IMR-90 (cell line): ENCODE measurements at regions not wholly inside any gene's neighbourhood (a gene's known extent, or its start where the extent isn't known, plus 50 kb on each side); places are given as distances from the start of the nearest gene placed in this dataset.

Experiments used
- ATAC-seq: fragments of 200-7000 bp; cut with Tn5 transposase; 2 replicates; pipeline ENCODE4 v1.9.1; 2020; ENCODE audit warnings: low read depth, mild to moderate bottlenecking, moderate library complexity
- BruUV-seq: library from RNA; stranded (reverse); fragments of 400-500 nt; replicated peaks from 2 replicates; lab custom pipeline; 2021; lab: Mats Ljungman, UMichigan
- CTCF ChIA-PET: fragments of 300-600 bp; formaldehyde crosslinking; extraction: SDS; loops from one replicate; lab custom pipeline; 2021; ENCODE audit warnings: antibody characterized with exemption; lab: Yijun Ruan, JAX
- POLR2A ChIA-PET: fragments of 300-600 bp; sonication (Branson Sonifier 250); formaldehyde crosslinking; loops from one replicate; lab custom pipeline; 2022; ENCODE audit warnings: antibody characterized with exemption; ENCODE audit not compliant: unreplicated experiment; lab: Charles Lee
- DNase-seq: peaks from one replicate; pipeline ENCODE4 v3.0.0; 2013
- H2AFZ ChIP-seq: replicated peaks from 2 replicates; pipeline ENCODE3; 2013; ENCODE audit warnings: low read length, mild to moderate bottlenecking; ENCODE audit not compliant: poor library complexity
- H2AK5ac ChIP-seq: 2 replicates; pipeline ENCODE4 v1.6.1; 2013; ENCODE audit warnings: low read depth, low read length, inconsistent platforms
- H2AK9ac ChIP-seq: replicated peaks from 2 replicates; pipeline ENCODE3; 2013; ENCODE audit warnings: mild to moderate bottlenecking, low read depth, low read length, moderate library complexity; ENCODE audit not compliant: poor library complexity
- H2BK120ac ChIP-seq: 2 replicates; pipeline ENCODE4 v1.6.1; 2013; ENCODE audit warnings: low read depth, low read length, inconsistent platforms
- H2BK15ac ChIP-seq: 3 replicates; pipeline ENCODE4 v1.6.1; 2013; ENCODE audit warnings: low read depth, low read length, inconsistent platforms
- H2BK20ac ChIP-seq: 2 replicates; pipeline ENCODE4 v1.6.1; 2013; ENCODE audit warnings: low read depth, mild to moderate bottlenecking, inconsistent platforms, low read length, moderate library complexity
- H2BK5ac ChIP-seq: 2 replicates; pipeline ENCODE4 v1.6.1; 2013; ENCODE audit warnings: mild to moderate bottlenecking, low read depth, low read length, inconsistent platforms; ENCODE audit not compliant: poor library complexity, severe bottlenecking
- H3K14ac ChIP-seq: replicated peaks from 2 replicates; pipeline ENCODE4 v1.6.1; 2013; ENCODE audit warnings: low read depth, low read length, inconsistent platforms
- H3K18ac ChIP-seq: 2 replicates; pipeline ENCODE4 v1.6.1; 2013; ENCODE audit warnings: low read depth, low read length, control low read depth
- H3K23ac ChIP-seq: 2 replicates; pipeline ENCODE4 v1.6.1; 2013; ENCODE audit warnings: low read depth, low read length, inconsistent platforms
- H3K27ac ChIP-seq: 2 replicates; pipeline ENCODE4 v1.5.1; 2013; ENCODE audit warnings: mild to moderate bottlenecking, control low read depth, low read length; ENCODE audit not compliant: insufficient read depth
- H3K27me3 ChIP-seq: 2 replicates; pipeline ENCODE4 v1.6.1; 2013; ENCODE audit warnings: low read length; ENCODE audit not compliant: control insufficient read depth, insufficient read depth
- H3K36me3 ChIP-seq: 2 replicates; pipeline ENCODE4 v1.6.1; 2013; ENCODE audit warnings: low read length, mixed read lengths; ENCODE audit not compliant: control insufficient read depth, insufficient read depth
- H3K4ac ChIP-seq: 2 replicates; pipeline ENCODE4 v1.6.1; 2013; ENCODE audit warnings: low read depth, low read length, inconsistent platforms
- H3K4me1 ChIP-seq: 2 replicates; pipeline ENCODE4 v1.6.1; 2013; ENCODE audit warnings: low read length, mixed read lengths; ENCODE audit not compliant: control insufficient read depth, insufficient read depth
- H3K4me2 ChIP-seq: 2 replicates; pipeline ENCODE4 v1.6.1; 2013; ENCODE audit warnings: low read depth, mild to moderate bottlenecking, control low read depth, low read length, moderate library complexity
- H3K4me3 ChIP-seq: 2 replicates; pipeline ENCODE4 v1.5.1; 2013; ENCODE audit warnings: low read depth, mild to moderate bottlenecking, control low read depth, low read length, moderate library complexity; ENCODE audit not compliant: insufficient read depth
- H3K56ac ChIP-seq: 2 replicates; pipeline ENCODE4 v1.6.1; 2013; ENCODE audit warnings: low read length, inconsistent platforms; ENCODE audit not compliant: insufficient read depth; ENCODE audit errors: extremely low read depth
- H3K79me1 ChIP-seq, 2 experiments: 2 replicates each; pipeline ENCODE4 v1.6.1; 2013; ENCODE audit warnings: low read length in 2 of 2, inconsistent platforms in 1 of 2, low read depth in 1 of 2
- H3K9ac ChIP-seq: 2 replicates; pipeline ENCODE4 v1.6.1; 2013; ENCODE audit warnings: low read depth, low read length, control low read depth
- H3K9me1 ChIP-seq: 2 replicates; pipeline ENCODE4 v1.6.1; 2013; ENCODE audit warnings: low read length, inconsistent platforms; ENCODE audit not compliant: insufficient read depth
- H3K9me3 ChIP-seq: 2 replicates; pipeline ENCODE4 v1.6.1; 2013; ENCODE audit warnings: low read length; ENCODE audit not compliant: control insufficient read depth, insufficient read depth
- H4K20me1 ChIP-seq: 2 replicates; pipeline ENCODE4 v1.6.1; 2013; ENCODE audit warnings: low read length, inconsistent platforms; ENCODE audit not compliant: insufficient read depth
- H4K5ac ChIP-seq: 2 replicates; pipeline ENCODE4 v1.6.1; 2013; ENCODE audit warnings: mild to moderate bottlenecking, low read depth, low read length, control low read depth
- H4K8ac ChIP-seq, 2 experiments: 2 replicates each; pipeline ENCODE4 v1.6.1; 2013; ENCODE audit warnings: low read depth in 2 of 2, low read length in 2 of 2, control low read depth in 1 of 2, inconsistent platforms in 1 of 2
- H4K91ac ChIP-seq: 2 replicates; pipeline ENCODE4 v1.6.1; 2013; ENCODE audit warnings: low read depth, low read length, inconsistent platforms; ENCODE audit not compliant: insufficient read depth
- BHLHE40 ChIP-seq: fragments of 150-350 bp; IDR thresholded peaks from 2 replicates; pipeline ENCODE4 v1.6.1; 2016; ENCODE audit warnings: mild to moderate bottlenecking, low read depth, low read length
- CEBPB ChIP-seq: IDR thresholded peaks from 2 replicates; pipeline ENCODE4 v1.6.1; 2012; ENCODE audit warnings: low read depth, low read length, improper control_type of control experiment
- CHD1 ChIP-seq: IDR thresholded peaks from 2 replicates; pipeline ENCODE4 v1.6.1; 2012; ENCODE audit warnings: low read depth, low read length, improper control_type of control experiment
- CTCF ChIP-seq: conservative IDR thresholded peaks from 2 replicates; pipeline ENCODE4 v1.5.1; 2012; ENCODE audit warnings: mild to moderate bottlenecking, low read depth, low read length, improper control_type of control experiment
- ELK1 ChIP-seq: fragments of 150-350 bp; IDR thresholded peaks from 2 replicates; pipeline ENCODE4 v1.6.1; 2016; ENCODE audit warnings: low read depth, mild to moderate bottlenecking, low read length, moderate library complexity, borderline replicate concordance
- FOS ChIP-seq: fragments of 150-350 bp; IDR thresholded peaks from 2 replicates; pipeline ENCODE4 v1.6.1; 2016; ENCODE audit warnings: low read depth, low read length
- MAFK ChIP-seq: IDR thresholded peaks from 2 replicates; pipeline ENCODE4 v1.6.1; 2012; ENCODE audit warnings: low read depth, low read length, improper control_type of control experiment
- MAZ ChIP-seq: IDR thresholded peaks from 2 replicates; pipeline ENCODE4 v1.6.1; 2012; ENCODE audit warnings: low read depth, mild to moderate bottlenecking, low read length, improper control_type of control experiment, moderate library complexity, borderline replicate concordance
- MXI1 ChIP-seq: IDR thresholded peaks from 2 replicates; pipeline ENCODE4 v1.6.1; 2012; ENCODE audit warnings: low read depth, mild to moderate bottlenecking, low read length, moderate library complexity, borderline replicate concordance
- NFE2L2 ChIP-seq: fragments of 150-350 bp; IDR thresholded peaks from 2 replicates; pipeline ENCODE4 v1.6.1; 2016; ENCODE audit warnings: low read depth, mild to moderate bottlenecking, low read length
- POLR2A ChIP-seq: IDR thresholded peaks from 2 replicates; pipeline ENCODE4 v1.6.1; 2012; ENCODE audit warnings: mild to moderate bottlenecking, low read depth, low read length
- RAD21 ChIP-seq: IDR thresholded peaks from 2 replicates; pipeline ENCODE4 v1.6.1; 2012; ENCODE audit warnings: low read length, improper control_type of control experiment
- RCOR1 ChIP-seq: IDR thresholded peaks from 2 replicates; pipeline ENCODE4 v1.6.1; 2012; ENCODE audit warnings: mild to moderate bottlenecking, low read length, improper control_type of control experiment; ENCODE audit not compliant: insufficient replicate concordance
- RFX5 ChIP-seq: IDR thresholded peaks from 2 replicates; pipeline ENCODE4 v1.8.0; 2012; ENCODE audit warnings: low read depth, mild to moderate bottlenecking, low read length, moderate library complexity
- SMC3 ChIP-seq: fragments of 150-350 bp; IDR thresholded peaks from 2 replicates; pipeline ENCODE4 v1.6.1; 2016; ENCODE audit warnings: low read depth, mild to moderate bottlenecking, antibody characterized with exemption, low read length, moderate library complexity
- USF2 ChIP-seq: fragments of 150-350 bp; IDR thresholded peaks from 2 replicates; pipeline ENCODE4 v1.6.1; 2017; ENCODE audit warnings: mild to moderate bottlenecking, antibody characterized with exemption, low read length, low read depth
- WGBS, 2 experiments: methylation state at CpG; one replicate each; pipeline versions ENCODE4 v1.1.5 to v1.1.7; 2013; ENCODE audit warnings: missing lambda C conversion rate in 2 of 2; ENCODE audit not compliant: insufficient read length in 1 of 2; ENCODE audit errors: extremely low coverage in 2 of 2; 5-methylcytosine and 5-hydroxymethylcytosine counted together
- dilution Hi-C: fragments of 300-500 bp; cut with HindIII; formaldehyde crosslinking; loops from one replicate; pipeline ENCODE4 v1.14.3; 2018; ENCODE audit warnings: low sequenced_read_pairs; ENCODE audit not compliant: unreplicated experiment
- in situ Hi-C: fragments of 300-500 bp; cut with MboI; formaldehyde crosslinking; loops from 3 replicates; pipeline ENCODE4 v1.14.3; 2019; ENCODE audit warnings: low sequenced_read_pairs, inconsistent platforms, mixed read lengths
- intact Hi-C: fragments of 100-400 bp; cut with micrococcal nuclease; formaldehyde crosslinking; loops from 2 replicates; pipeline ENCODE4 v1.10.0; 2022

DNA sequence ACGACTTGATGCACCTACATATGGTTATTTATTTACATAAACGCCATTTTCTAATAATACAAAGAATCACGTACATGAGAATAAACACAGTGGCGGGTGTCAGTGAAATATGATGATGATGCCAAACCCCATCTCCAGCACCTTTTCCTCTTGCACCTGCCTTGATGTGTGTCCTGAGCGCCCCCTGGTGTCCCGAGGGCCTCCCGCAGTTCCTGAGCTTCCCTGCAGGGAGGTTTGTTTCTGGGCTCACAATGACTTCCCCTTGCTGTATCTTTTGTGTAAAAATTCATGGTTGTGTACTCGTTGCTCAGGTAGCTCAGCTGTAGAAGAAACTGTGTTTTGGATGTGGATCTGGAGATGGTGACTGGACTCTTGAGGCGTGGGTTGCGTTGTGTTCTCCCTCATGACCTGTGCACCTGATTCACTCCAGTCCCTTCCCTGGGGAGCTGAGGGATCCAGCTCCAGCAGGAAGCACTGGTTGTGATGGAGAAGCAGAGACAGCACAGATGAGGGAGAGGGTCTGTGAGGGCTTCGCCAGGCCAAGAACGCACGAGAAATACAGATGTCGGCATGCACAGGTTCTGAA is 1037.8 kb downstream of the TMEM121 start:
- Histone ChIP-seq H3K23ac (no peak overlapping the region), H2BK120ac (no peak overlapping the region), H3K9ac (no peak overlapping the region), H3K36me3 (no peaks in the 10 kb centered on the region), H4K8ac (no peak overlapping the region), H3K27me3 (no peaks in the 10 kb centered on the region), H2AFZ (no peak overlapping the region), H3K4me2 (no peak overlapping the region), H3K4ac (no peak overlapping the region), H2BK15ac (no peak overlapping the region), H3K4me1 (no peaks in the 10 kb centered on the region), H3K27ac (no peak overlapping the region), H2AK9ac (no peak overlapping the region), H3K4me3 (no peak overlapping the region), H4K20me1 (no peaks in the 10 kb centered on the region), H3K79me1 (no peaks in the 10 kb centered on the region), H2BK5ac (no peak overlapping the region), H3K9me3 (peaks cover 11% of the 10 kb centered on the region), H3K9me1 (no peaks in the 10 kb centered on the region), H3K56ac (no peak overlapping the region), H2BK20ac (no peak overlapping the region), H2AK5ac (no peak overlapping the region), H4K5ac (no peak overlapping the region), H3K14ac (no peak overlapping the region), H3K18ac (no peak overlapping the region), H4K91ac (no peak overlapping the region)
- in situ Hi-C loops (no loop called here), dilution Hi-C loops (no loop called here), intact Hi-C loops (no loop called here)
- no peak for TF ChIP-seq RFX5
- TF ChIP-seq FOS = no peak
- TF ChIP-seq MAFK = no peak
- TF ChIP-seq CEBPB = no peak
- TF ChIP-seq RCOR1 = no peak
- no peak for TF ChIP-seq BHLHE40
- no peak for TF ChIP-seq RAD21
- no peak for TF ChIP-seq MAZ
- no peak for TF ChIP-seq USF2
- TF ChIP-seq POLR2A = no peak
- no peak for TF ChIP-seq CTCF
- no peak for TF ChIP-seq MXI1
- TF ChIP-seq NFE2L2 = no peak
- TF ChIP-seq ELK1 = no peak
- no peak for TF ChIP-seq SMC3
- no peak for TF ChIP-seq CHD1
- WGBS, 2 experiments = no CpG with 5 or more reads among the region's 14 CpGs
- CTCF ChIA-PET = no interaction called here
- BruUV-seq = no TSS peak
- no peak for ATAC-seq
- POLR2A ChIA-PET = no interaction called here
- DNase-seq = no peak
